Tibial nerve (tissue), 4 donors: ENCODE measurements at regions not wholly inside any gene's neighbourhood (a gene's known extent, or its start where the extent isn't known, plus 50 kb on each side); places are given as distances from the start of the nearest gene placed in this dataset.

Experiments
- DNase-seq, 2 donors: peaks; one replicate each; pipeline ENCODE4 v3.0.0-alpha.2; 2019; ENCODE audit warnings: low spot score in 2 of 2
- H3K27ac ChIP-seq, 4 donors: fragments of 200-600 bp; sonication (generic) in 3 of 4; one replicate each; pipeline ENCODE4 v1.5.1; 2017 to 2019; ENCODE audit warnings: mild to moderate bottlenecking in 1 of 4
- H3K27me3 ChIP-seq, 2 donors: fragments of 200-600 bp; sonication (generic) in 1 of 2; one replicate each; pipeline versions ENCODE4 v1.5.1 to v1.6.0; 2017 to 2019
- H3K36me3 ChIP-seq, 3 donors: fragments of 200-600 bp; sonication (generic); one replicate each; pipeline ENCODE4 v1.5.1; 2018 to 2019
- H3K4me1 ChIP-seq, 4 donors: fragments of 200-600 bp; sonication (generic) in 3 of 4; one replicate each; pipeline ENCODE4 v1.5.1; 2017 to 2019
- H3K4me3 ChIP-seq, 4 donors: fragments of 200-600 bp; sonication (generic) in 3 of 4; one replicate each; pipeline ENCODE4 v1.5.1; 2017 to 2019; ENCODE audit warnings: mild to moderate bottlenecking in 1 of 4, moderate library complexity in 1 of 4
- H3K9me3 ChIP-seq, 4 donors: fragments of 200-600 bp; sonication (generic) in 3 of 4; one replicate each; pipeline ENCODE4 v1.5.1; 2017 to 2019
- EP300 ChIP-seq, 2 donors: sonication (generic); formaldehyde crosslinking; IDR thresholded peaks; one replicate each; pipeline ENCODE4 v1.6.1; 2017; ENCODE audit warnings: antibody characterized with exemption in 2 of 2, mild to moderate bottlenecking in 1 of 2
- POLR2A ChIP-seq, 2 donors: fragments of 450-650 bp; IDR thresholded peaks; one replicate each; pipeline ENCODE4 v1.6.1; 2017; ENCODE audit warnings: antibody characterized with exemption in 2 of 2, mild to moderate bottlenecking in 2 of 2, moderate library complexity in 2 of 2
- WGBS, 2 donors: methylation state at CpG; one replicate each; pipeline ENCODE4 v1.1.5; 2018; 5-methylcytosine and 5-hydroxymethylcytosine counted together
- TF ChIP-seq, protein P1 (sequence below), 5 experiments: fragments of 200-600 bp in 3 of 5; fragments of 450-650 bp in 2 of 5; sonication (generic) in 3 of 5; IDR thresholded peaks; one replicate each; pipeline ENCODE4 v1.5.1; 2016 to 2019; ENCODE audit warnings: antibody characterized with exemption in 5 of 5, mild to moderate bottlenecking in 3 of 5, moderate library complexity in 2 of 5

DNA sequence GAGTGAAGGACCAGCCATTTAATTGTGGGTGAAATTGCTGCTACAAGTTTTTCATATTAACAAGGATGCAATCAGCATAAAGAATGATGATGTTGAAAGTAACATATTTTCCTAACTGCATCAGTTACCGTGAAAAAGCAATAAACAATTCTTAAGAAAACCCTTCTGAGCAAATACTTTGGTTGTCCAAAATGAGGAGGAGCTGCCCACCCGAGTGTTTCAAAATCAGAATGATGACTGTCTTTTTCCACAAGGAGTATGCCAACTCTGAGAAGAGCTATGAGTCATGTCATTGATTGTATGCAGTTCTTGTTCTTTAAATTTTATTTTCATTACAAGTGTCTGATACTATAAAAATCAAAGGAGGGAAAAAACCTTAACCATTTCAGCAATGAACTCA lies 470.5 kb downstream of the COL12A1 start:
- DNase-seq: peak in 1 of 2 donors; percentile 52
- 13 to 17% methylated on average over 2 of the region's 2 CpGs for WGBS, 2 donors
- H3K36me3 ChIP-seq: no peaks in the 10 kb centered on the region
- H3K4me1 ChIP-seq: peaks cover 0 to 26% (median 4%) of the 10 kb centered on the region in 4 donors
- peak overlapping the region in 3 of 4 donors; percentile 27 to 75 (median 67) for H3K27ac ChIP-seq
- H3K27me3 ChIP-seq: no peaks in the 10 kb centered on the region
- H3K9me3 ChIP-seq: peaks cover 0 to 14% (median 4%) of the 10 kb centered on the region in 4 donors
- no peak overlapping the region for H3K4me3 ChIP-seq
- TF ChIP-seq EP300 (IDR thresholded peaks at IDR 0.05) (peak in 1 of 2 donors; percentile 89), POLR2A (IDR thresholded peaks at IDR 0.05) (no peak)
- TF ChIP-seq, protein P1, sequence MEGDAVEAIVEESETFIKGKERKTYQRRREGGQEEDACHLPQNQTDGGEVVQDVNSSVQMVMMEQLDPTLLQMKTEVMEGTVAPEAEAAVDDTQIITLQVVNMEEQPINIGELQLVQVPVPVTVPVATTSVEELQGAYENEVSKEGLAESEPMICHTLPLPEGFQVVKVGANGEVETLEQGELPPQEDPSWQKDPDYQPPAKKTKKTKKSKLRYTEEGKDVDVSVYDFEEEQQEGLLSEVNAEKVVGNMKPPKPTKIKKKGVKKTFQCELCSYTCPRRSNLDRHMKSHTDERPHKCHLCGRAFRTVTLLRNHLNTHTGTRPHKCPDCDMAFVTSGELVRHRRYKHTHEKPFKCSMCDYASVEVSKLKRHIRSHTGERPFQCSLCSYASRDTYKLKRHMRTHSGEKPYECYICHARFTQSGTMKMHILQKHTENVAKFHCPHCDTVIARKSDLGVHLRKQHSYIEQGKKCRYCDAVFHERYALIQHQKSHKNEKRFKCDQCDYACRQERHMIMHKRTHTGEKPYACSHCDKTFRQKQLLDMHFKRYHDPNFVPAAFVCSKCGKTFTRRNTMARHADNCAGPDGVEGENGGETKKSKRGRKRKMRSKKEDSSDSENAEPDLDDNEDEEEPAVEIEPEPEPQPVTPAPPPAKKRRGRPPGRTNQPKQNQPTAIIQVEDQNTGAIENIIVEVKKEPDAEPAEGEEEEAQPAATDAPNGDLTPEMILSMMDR (IDR thresholded peaks at IDR 0.05): no peak

DNA sequence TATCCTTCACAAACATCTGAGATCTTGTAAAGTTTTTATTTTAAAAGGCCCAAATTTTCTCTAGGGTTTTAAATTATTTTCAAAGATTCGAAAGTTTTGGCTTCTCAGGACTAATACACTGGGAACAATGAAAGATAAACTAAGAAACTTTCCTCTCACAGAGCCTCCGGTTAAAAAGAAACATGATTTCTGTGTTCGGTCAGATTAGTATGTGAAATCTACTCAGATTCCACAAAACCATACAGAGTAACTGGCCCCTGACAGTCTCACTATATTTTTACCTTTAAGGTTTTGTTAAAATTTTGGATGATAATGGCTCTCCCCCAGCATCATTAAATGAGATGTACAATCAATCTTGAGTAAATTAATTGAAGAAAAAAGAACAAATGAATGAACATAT lies 471.0 kb downstream of the COL12A1 start:
- Histone ChIP-seq H3K4me3 (no peak overlapping the region), H3K36me3 (no peaks in the 10 kb centered on the region), H3K27me3 (no peaks in the 10 kb centered on the region), H3K27ac (peak overlapping the region; percentile 27 to 75 (median 50)), H3K9me3 (peaks cover 0 to 14% (median 4%) of the 10 kb centered on the region in 4 donors), H3K4me1 (peaks cover 0 to 26% (median 4%) of the 10 kb centered on the region in 4 donors)
- DNase-seq: no peak
- WGBS, 2 donors: 68 to 70% methylated on average over 3 of the region's 3 CpGs
- TF ChIP-seq, protein P1 (IDR thresholded peaks at IDR 0.05): no peak
- TF ChIP-seq POLR2A (IDR thresholded peaks at IDR 0.05) (no peak), EP300 (IDR thresholded peaks at IDR 0.05) (no peak)

DNA sequence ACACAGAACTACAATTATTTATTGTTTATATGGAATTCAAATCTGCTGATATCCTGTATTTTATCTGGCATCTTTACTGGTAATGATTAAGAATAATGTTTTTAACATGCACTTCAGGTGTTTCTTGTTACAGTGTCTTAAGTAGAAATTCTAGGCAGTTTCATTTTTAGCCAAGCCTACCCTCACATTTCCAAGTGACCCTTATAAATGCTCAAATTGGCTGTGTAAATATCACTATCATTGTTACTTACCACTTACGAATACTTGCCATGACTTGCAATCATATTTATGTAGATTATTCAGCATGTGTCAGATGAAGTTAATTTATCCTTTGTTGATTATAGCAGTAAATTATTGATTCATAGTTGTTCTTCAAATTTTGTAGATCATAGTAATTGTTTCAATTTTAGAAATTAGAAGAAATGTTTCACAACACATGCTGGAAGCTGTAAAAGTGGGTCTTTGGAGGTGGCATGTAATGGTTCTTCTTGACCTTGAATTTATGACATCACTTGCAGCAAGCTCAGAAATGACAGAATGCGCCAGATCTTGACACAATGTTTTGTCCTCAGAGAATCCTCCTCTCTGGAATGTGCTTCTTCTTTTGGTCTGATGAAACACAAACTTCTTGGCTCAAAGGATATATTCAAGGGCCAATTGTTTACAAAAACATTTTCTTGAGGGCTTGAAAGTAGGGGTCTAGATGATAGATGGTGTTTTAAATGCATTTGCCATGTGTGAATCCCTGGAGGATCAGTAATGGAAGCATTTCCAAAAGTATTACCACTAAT lies 471.8 kb downstream of the COL12A1 start:
- Histone ChIP-seq H3K27me3 (no peaks in the 10 kb centered on the region), H3K4me3 (no peak overlapping the region), H3K27ac (peak overlapping the region in 3 of 4 donors; percentile 27 to 75 (median 67)), H3K9me3 (peaks cover 0 to 14% (median 4%) of the 10 kb centered on the region in 4 donors), H3K4me1 (peaks cover 0 to 26% (median 4%) of the 10 kb centered on the region in 4 donors), H3K36me3 (no peaks in the 10 kb centered on the region)
- TF ChIP-seq, protein P1 (IDR thresholded peaks at IDR 0.05): no peak
- TF ChIP-seq EP300 (IDR thresholded peaks at IDR 0.05): peak in 1 of 2 donors; percentile 51
- WGBS, 2 donors: 37 to 72% methylated on average over 2 of the region's 2 CpGs
- DNase-seq: no peak

DNA sequence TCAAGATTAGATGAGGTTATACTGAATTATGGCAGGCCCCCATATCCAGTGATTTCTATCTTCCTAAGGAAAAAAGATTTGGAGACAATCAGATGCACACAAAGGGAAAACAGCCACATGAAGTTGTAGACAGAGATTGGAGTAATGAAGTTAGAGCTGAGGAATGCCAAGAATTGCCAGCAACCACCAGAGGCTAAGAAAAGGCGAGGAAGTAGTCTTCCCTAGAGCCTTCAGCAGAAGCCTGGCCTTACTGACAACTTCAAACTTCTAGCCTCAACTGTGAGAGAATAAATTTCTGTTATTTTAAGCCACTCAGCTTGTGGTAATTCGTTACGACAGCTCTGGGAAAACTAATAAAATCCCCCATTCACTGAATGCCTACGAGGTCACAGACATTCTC lies 473.9 kb downstream of the COL12A1 start:
- H3K36me3 ChIP-seq: no peaks in the 10 kb centered on the region
- DNase-seq: no peak
- no peak for TF ChIP-seq EP300 (IDR thresholded peaks at IDR 0.05)
- no peak for TF ChIP-seq POLR2A (IDR thresholded peaks at IDR 0.05)
- TF ChIP-seq, protein P1 (IDR thresholded peaks at IDR 0.05): no peak
- H3K27ac ChIP-seq: peak overlapping the region in 2 of 4 donors; percentile 32 to 33
- no peaks in the 10 kb centered on the region for H3K27me3 ChIP-seq
- H3K4me1 ChIP-seq: peaks cover 0 to 26% (median 4%) of the 10 kb centered on the region in 4 donors
- peaks cover 0 to 9% (median 3%) of the 10 kb centered on the region in 4 donors for H3K9me3 ChIP-seq
- 26 to 33% methylated on average over 4 of the region's 4 CpGs for WGBS, 2 donors
- H3K4me3 ChIP-seq: no peak overlapping the region

DNA sequence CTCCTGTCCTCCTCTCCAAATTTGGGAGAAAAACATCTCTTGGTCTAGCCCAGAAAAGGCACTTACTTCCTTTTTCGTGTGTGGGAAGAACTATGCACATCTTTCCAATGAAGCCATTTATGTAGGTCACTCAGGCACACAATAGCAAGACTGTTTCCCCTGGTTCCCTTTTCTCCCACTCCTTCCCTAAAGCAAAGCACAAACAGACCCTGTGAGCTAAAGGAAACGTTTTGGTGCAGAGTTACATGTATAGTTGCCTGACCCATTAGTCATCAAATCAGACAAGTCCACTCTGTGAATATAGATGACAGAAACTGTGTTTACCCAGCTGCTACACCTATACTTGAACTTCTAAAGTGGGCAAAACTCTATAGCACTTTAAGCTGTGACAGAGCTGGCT lies 474.6 kb downstream of the COL12A1 start:
- H3K27me3 ChIP-seq: no peaks in the 10 kb centered on the region
- no peak for DNase-seq
- H3K4me3 ChIP-seq: no peak overlapping the region
- WGBS, 2 donors: 16 to 17% methylated on average over 2 of the region's 2 CpGs
- H3K36me3 ChIP-seq: no peaks in the 10 kb centered on the region
- H3K27ac ChIP-seq: peak overlapping the region in 2 of 4 donors; percentile 32 to 33
- peaks cover 0 to 26% (median 4%) of the 10 kb centered on the region in 4 donors for H3K4me1 ChIP-seq
- H3K9me3 ChIP-seq: peaks cover 0 to 2% (median 0%) of the 10 kb centered on the region in 4 donors
- TF ChIP-seq, protein P1 (IDR thresholded peaks at IDR 0.05): no peak
- no peak for TF ChIP-seq POLR2A (IDR thresholded peaks at IDR 0.05)
